ENCODE measurements at regions not wholly inside any gene's neighbourhood (a gene's known extent, or its start where the extent isn't known, plus 50 kb on each side); places are given as distances from the start of the nearest gene placed in this dataset.

GRCh38 chr15:53165988-53166683 lies 376.0 kb upstream of the ONECUT1 start:
- Mint-ChIP-seq H3K4me1 (no peaks in the 10 kb centered on the region), H3K9me3 (peaks cover 0 to 2% (median 0%) of the 10 kb centered on the region in 8 donors), H3K36me3 (no peaks in the 10 kb centered on the region), H3K4me3 (no peak overlapping the region), H3K27ac (no peak overlapping the region), H3K27me3 (peaks cover 0 to 2% of the 10 kb centered on the region in 2 donors)
- ChIA-PET POLR2A (ENCODE audit: partially characterized antibody) (no interaction called here), CTCF (ENCODE audit: partially characterized antibody) (no interaction called here)
- H3K9me3 ChIP-seq (ENCODE audit: control insufficient read depth in 1 of 2, low read length in 2 of 2) = no peaks in the 10 kb centered on the region
- no peaks in the 10 kb centered on the region for H3K36me3 ChIP-seq (ENCODE audit: insufficient read depth, low read length)
- H3K4me1 ChIP-seq (ENCODE audit: insufficient read depth, low read length) = no peaks in the 10 kb centered on the region
- no peak overlapping the region for H3K4me3 ChIP-seq (ENCODE audit: low read length in 2 of 2)
- H3K27ac ChIP-seq (ENCODE audit: low read depth, low read length) = no peak overlapping the region
- intact Hi-C loops (cut with micrococcal nuclease) = no loop called here
- no peak for DNase-seq
- H3K27me3 ChIP-seq (ENCODE audit: insufficient read depth, low read length) = no peaks in the 10 kb centered on the region

DNA sequence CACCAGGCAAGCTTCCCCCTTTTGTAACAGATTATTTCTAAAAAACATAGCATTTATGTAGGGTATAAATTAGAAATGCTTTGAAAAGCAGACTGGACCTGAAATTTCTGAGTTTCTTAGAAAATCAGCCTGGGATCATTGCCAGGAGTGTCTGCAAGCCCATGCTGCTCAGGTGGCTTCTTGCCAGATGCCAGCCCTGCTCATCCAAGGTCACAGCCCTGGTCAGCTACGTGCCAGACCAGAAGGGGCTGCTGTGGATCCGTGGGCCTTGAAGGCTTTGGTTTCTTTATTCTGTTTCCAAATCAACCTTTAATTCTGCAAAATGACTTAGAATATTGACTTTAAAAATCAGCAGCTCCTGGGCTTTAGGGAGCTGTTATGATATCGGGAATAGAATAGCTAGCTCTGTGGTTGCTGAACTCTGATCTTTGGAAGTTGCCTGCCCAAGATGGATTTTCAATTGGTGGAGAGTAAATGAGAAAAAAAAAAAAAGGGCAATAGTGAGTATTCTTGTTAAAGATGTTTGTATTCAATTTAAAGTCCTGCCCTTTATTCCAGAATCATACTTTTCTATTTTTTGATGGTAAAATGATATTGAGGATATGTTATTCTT lies 370.1 kb upstream of the ONECUT1 start:
- DNase-seq = no peak
- H3K9me3 Mint-ChIP-seq = peaks cover 0 to 10% (median 0%) of the 10 kb centered on the region in 8 donors
- H3K36me3 Mint-ChIP-seq = no peaks in the 10 kb centered on the region
- ChIA-PET POLR2A (ENCODE audit: partially characterized antibody) (no interaction called here), CTCF (ENCODE audit: partially characterized antibody) (no interaction called here)
- H3K9me3 ChIP-seq (ENCODE audit: control insufficient read depth in 1 of 2, low read length in 2 of 2) = no peaks in the 10 kb centered on the region
- H3K27ac ChIP-seq (ENCODE audit: low read depth, low read length) = no peak overlapping the region
- intact Hi-C loops (cut with micrococcal nuclease) = no loop called here
- no peak overlapping the region for H3K4me3 ChIP-seq (ENCODE audit: low read length in 2 of 2)
- H3K27me3 Mint-ChIP-seq = peaks cover 0 to 2% of the 10 kb centered on the region in 2 donors
- no peaks in the 10 kb centered on the region for H3K4me1 ChIP-seq (ENCODE audit: insufficient read depth, low read length)
- H3K4me1 Mint-ChIP-seq = no peaks in the 10 kb centered on the region
- no peaks in the 10 kb centered on the region for H3K36me3 ChIP-seq (ENCODE audit: insufficient read depth, low read length)
- H3K27ac Mint-ChIP-seq = no peak overlapping the region
- H3K27me3 ChIP-seq (ENCODE audit: insufficient read depth, low read length) = no peaks in the 10 kb centered on the region
- no peak overlapping the region for H3K4me3 Mint-ChIP-seq

- intact Hi-C loops (cut with micrococcal nuclease) = no loop called here
- peaks cover 0 to 10% (median 0%) of the 10 kb centered on the region in 8 donors for H3K9me3 Mint-ChIP-seq
Measured at GRCh38 chr15:53159458-53159857, 369.3 kb upstream of the ONECUT1 start.

GRCh38 chr15:53158995-53159394 lies 368.9 kb upstream of the ONECUT1 start:
- intact Hi-C loops (cut with micrococcal nuclease) = no loop called here
- no peak overlapping the region for H3K27ac ChIP-seq (ENCODE audit: low read depth, low read length)
- no peak for DNase-seq
- CTCF ChIA-PET (ENCODE audit: partially characterized antibody) = no interaction called here
- H3K4me1 Mint-ChIP-seq = no peaks in the 10 kb centered on the region
- no peaks in the 10 kb centered on the region for H3K27me3 ChIP-seq (ENCODE audit: insufficient read depth, low read length)
- peaks cover 0 to 10% (median 0%) of the 10 kb centered on the region in 8 donors for H3K9me3 Mint-ChIP-seq
- POLR2A ChIA-PET (ENCODE audit: partially characterized antibody) = no interaction called here
- H3K27ac Mint-ChIP-seq = no peak overlapping the region
- H3K36me3 ChIP-seq (ENCODE audit: insufficient read depth, low read length) = no peaks in the 10 kb centered on the region
- H3K36me3 Mint-ChIP-seq = no peaks in the 10 kb centered on the region
- peaks cover 0 to 2% of the 10 kb centered on the region in 2 donors for H3K27me3 Mint-ChIP-seq
- no peaks in the 10 kb centered on the region for H3K4me1 ChIP-seq (ENCODE audit: insufficient read depth, low read length)
- no peak overlapping the region for H3K4me3 ChIP-seq (ENCODE audit: low read length in 2 of 2)
- no peaks in the 10 kb centered on the region for H3K9me3 ChIP-seq (ENCODE audit: control insufficient read depth in 1 of 2, low read length in 2 of 2)
- no peak overlapping the region for H3K4me3 Mint-ChIP-seq

More at GRCh38 chr15:53159458-53159857, 369.3 kb upstream of the ONECUT1 start:
- Histone ChIP-seq H3K4me3 (ENCODE audit: low read length in 2 of 2) (no peak overlapping the region), H3K27me3 (ENCODE audit: insufficient read depth, low read length) (no peaks in the 10 kb centered on the region), H3K27ac (ENCODE audit: low read depth, low read length) (no peak overlapping the region), H3K9me3 (ENCODE audit: control insufficient read depth in 1 of 2, low read length in 2 of 2) (no peaks in the 10 kb centered on the region), H3K4me1 (ENCODE audit: insufficient read depth, low read length) (no peaks in the 10 kb centered on the region), H3K36me3 (ENCODE audit: insufficient read depth, low read length) (no peaks in the 10 kb centered on the region)
- H3K4me1 Mint-ChIP-seq = no peaks in the 10 kb centered on the region
- no peak overlapping the region for H3K4me3 Mint-ChIP-seq
- CTCF ChIA-PET (ENCODE audit: partially characterized antibody) = no interaction called here
- peaks cover 0 to 2% of the 10 kb centered on the region in 2 donors for H3K27me3 Mint-ChIP-seq
- no peak for DNase-seq
- H3K27ac Mint-ChIP-seq = no peak overlapping the region
- POLR2A ChIA-PET (ENCODE audit: partially characterized antibody) = no interaction called here
- H3K36me3 Mint-ChIP-seq = no peaks in the 10 kb centered on the region

DNA sequence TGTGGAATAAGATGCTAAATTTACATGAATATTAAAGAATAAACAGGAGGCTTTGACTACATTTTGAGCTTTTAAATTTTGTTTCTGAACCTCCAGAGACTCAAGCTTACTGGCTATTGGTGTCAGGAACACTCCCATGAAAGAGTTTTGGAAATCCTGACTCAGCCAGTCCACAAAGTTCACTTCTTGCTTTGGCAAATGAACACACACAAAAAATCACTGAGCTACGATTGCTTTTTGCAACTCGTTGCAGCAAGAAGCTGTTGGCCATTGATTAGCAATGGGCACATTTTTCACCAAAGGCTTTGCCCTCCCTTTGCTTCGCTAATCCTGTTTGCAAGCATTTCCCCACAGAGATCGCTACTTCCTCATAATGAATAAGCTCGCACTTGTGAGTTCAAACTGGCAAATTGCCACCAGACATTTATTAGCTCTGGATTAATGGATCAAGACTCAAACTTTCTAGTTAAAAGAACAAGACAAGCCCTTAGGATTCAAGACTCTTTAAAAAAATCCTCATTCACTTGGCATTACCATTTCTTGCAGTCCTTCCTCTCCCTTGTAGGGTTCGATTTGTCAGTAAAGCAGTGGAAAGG lies 343.2 kb upstream of the ONECUT1 start:
- no peak for DNase-seq
- POLR2A ChIA-PET (ENCODE audit: partially characterized antibody) = no interaction called here
- Histone ChIP-seq H3K4me1 (ENCODE audit: insufficient read depth, low read length) (no peaks in the 10 kb centered on the region), H3K27ac (ENCODE audit: low read depth, low read length) (no peak overlapping the region), H3K4me3 (ENCODE audit: low read length in 2 of 2) (no peak overlapping the region), H3K9me3 (ENCODE audit: control insufficient read depth in 1 of 2, low read length in 2 of 2) (no peaks in the 10 kb centered on the region), H3K36me3 (ENCODE audit: insufficient read depth, low read length) (no peaks in the 10 kb centered on the region), H3K27me3 (ENCODE audit: insufficient read depth, low read length) (no peaks in the 10 kb centered on the region)
- Mint-ChIP-seq H3K27ac (no peak overlapping the region), H3K4me1 (no peaks in the 10 kb centered on the region), H3K9me3 (peaks cover 0 to 16% (median 5%) of the 10 kb centered on the region in 8 donors), H3K4me3 (no peak overlapping the region), H3K36me3 (no peaks in the 10 kb centered on the region), H3K27me3 (no peaks in the 10 kb centered on the region)
- CTCF ChIA-PET (ENCODE audit: partially characterized antibody) = no interaction called here
- intact Hi-C loops (cut with micrococcal nuclease) = no loop called here

DNA sequence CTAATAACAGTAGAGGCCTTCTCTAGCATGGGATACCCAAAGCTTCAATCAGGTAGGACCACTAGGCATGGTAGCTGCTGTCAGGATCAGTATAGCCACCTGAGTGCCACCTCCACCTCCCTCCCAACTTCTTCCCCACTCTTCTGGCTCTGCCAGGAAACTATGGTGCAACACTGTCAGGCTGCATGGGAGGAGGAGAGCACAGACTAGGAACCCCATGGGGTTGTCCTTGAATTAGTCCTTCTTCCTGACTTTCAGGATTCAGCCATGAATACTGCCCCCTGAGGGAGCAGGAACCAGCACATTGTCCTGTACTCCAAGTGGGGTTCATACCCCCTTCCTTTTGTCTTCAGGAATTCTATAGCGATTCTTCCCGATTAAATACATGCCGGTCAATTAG lies 340.8 kb upstream of the ONECUT1 start:
- H3K36me3 ChIP-seq (ENCODE audit: insufficient read depth, low read length) = no peaks in the 10 kb centered on the region
- H3K27ac ChIP-seq (ENCODE audit: low read depth, low read length) = no peak overlapping the region
- intact Hi-C loops (cut with micrococcal nuclease) = no loop called here
- H3K27me3 ChIP-seq (ENCODE audit: insufficient read depth, low read length) = no peaks in the 10 kb centered on the region
- H3K4me1 ChIP-seq (ENCODE audit: insufficient read depth, low read length) = no peaks in the 10 kb centered on the region
- ChIA-PET CTCF (ENCODE audit: partially characterized antibody) (no interaction called here), POLR2A (ENCODE audit: partially characterized antibody) (no interaction called here)
- no peaks in the 10 kb centered on the region for H3K36me3 Mint-ChIP-seq
- H3K27ac Mint-ChIP-seq = no peak overlapping the region
- H3K4me3 Mint-ChIP-seq = no peak overlapping the region
- H3K27me3 Mint-ChIP-seq = no peaks in the 10 kb centered on the region
- no peaks in the 10 kb centered on the region for H3K9me3 ChIP-seq (ENCODE audit: control insufficient read depth in 1 of 2, low read length in 2 of 2)
- H3K4me3 ChIP-seq (ENCODE audit: low read length in 2 of 2) = no peak overlapping the region
- H3K4me1 Mint-ChIP-seq = no peaks in the 10 kb centered on the region
- peaks cover 0 to 16% (median 5%) of the 10 kb centered on the region in 8 donors for H3K9me3 Mint-ChIP-seq
- DNase-seq = no peak

DNA sequence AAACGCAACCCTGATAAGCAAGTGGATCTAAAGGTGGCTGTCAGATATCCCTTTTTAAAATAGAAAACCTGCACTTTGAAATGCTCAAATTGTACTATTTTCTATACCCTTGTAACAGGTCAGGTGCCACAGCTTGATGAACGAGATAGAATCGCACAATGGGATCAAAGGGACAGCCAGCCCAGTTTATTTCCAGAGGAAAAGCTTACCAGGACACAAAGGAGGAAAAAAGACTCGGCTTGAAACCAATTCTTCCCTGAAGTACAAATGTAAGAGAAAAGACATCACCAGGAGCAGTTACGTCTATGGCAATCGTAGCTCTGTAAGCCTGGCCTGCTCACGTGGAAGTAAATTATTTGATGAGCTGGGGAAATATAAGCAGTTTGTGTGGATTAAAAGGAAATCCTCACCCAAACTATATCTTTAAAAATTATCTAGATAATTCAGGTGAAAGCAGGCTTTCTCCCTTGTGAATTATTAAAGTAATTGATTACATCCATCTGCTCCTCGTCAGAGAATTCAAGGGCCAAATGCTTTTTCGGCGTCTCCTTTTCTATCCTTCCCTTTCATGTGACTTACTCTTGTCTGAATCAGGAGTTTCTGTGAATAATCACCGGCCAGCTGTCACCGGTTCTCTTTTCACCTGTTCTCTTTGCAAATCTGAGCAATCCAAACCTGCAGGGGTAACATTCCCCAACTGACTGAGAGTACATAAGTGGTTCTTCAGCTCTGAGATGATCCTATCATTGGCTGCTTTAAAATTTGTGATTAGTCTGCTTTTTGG lies 339.2 kb upstream of the ONECUT1 start:
- H3K4me1 ChIP-seq (ENCODE audit: insufficient read depth, low read length) = no peaks in the 10 kb centered on the region

More for the DNA sequence above, 339.2 kb upstream of the ONECUT1 start:
- Histone ChIP-seq H3K27me3 (ENCODE audit: insufficient read depth, low read length) (no peaks in the 10 kb centered on the region), H3K36me3 (ENCODE audit: insufficient read depth, low read length) (no peaks in the 10 kb centered on the region), H3K27ac (ENCODE audit: low read depth, low read length) (no peak overlapping the region), H3K9me3 (ENCODE audit: control insufficient read depth in 1 of 2, low read length in 2 of 2) (no peaks in the 10 kb centered on the region), H3K4me3 (ENCODE audit: low read length in 2 of 2) (no peak overlapping the region)
- Mint-ChIP-seq H3K27ac (peak overlapping the region in 1 of 7 donors; percentile 3), H3K4me1 (no peaks in the 10 kb centered on the region), H3K4me3 (no peak overlapping the region), H3K27me3 (no peaks in the 10 kb centered on the region), H3K9me3 (peaks cover 0 to 8% (median 1%) of the 10 kb centered on the region in 8 donors), H3K36me3 (no peaks in the 10 kb centered on the region)
- intact Hi-C loops (cut with micrococcal nuclease) = no loop called here
- ChIA-PET CTCF (ENCODE audit: partially characterized antibody) (interaction anchor here (1.2 kb wide), 1 partner anchor 10 kb away, joined by 3 read pairs; no protein-coding TSS in a partner anchor), POLR2A (ENCODE audit: partially characterized antibody) (no interaction called here)
- no peak for DNase-seq

All from CD4-positive, alpha-beta memory T cell (primary cell).